ENCODE measurements at regions not wholly inside any gene's neighbourhood (a gene's known extent, or its start where the extent isn't known, plus 50 kb on each side); places are given as distances from the start of the nearest gene placed in this dataset.

- no peak overlapping the region for H3K4me3 ChIP-seq (ENCODE audit: low read depth, low read length)
- no peaks in the 10 kb centered on the region for H3K27me3 ChIP-seq (replicated peaks)
- in situ Hi-C loops (cut with HindIII; ENCODE audit: low pct_ligation_motif_present, low sequenced_read_pairs), result no loop called here
- peak overlapping the region; percentile 43 for H3K27ac ChIP-seq
- no peaks in the 10 kb centered on the region for H3K36me3 ChIP-seq (replicated peaks)
- DNase-seq, result no peak
- no peak for TF ChIP-seq CTCF (IDR thresholded peaks at IDR 0.05; ENCODE audit: low read depth, low read length, missing control alignments)
Measured at GRCh38 chr13:106139942-106140341, 395.5 kb downstream of the EFNB2 start.

GRCh38 chr13:106139377-106139776 lies 396.1 kb downstream of the EFNB2 start:
- no peaks in the 10 kb centered on the region for H3K27me3 ChIP-seq (replicated peaks)
- DNase-seq, result peak; percentile 46
- in situ Hi-C loops (cut with HindIII; ENCODE audit: low pct_ligation_motif_present, low sequenced_read_pairs), result no loop called here
- no peak for TF ChIP-seq CTCF (IDR thresholded peaks at IDR 0.05; ENCODE audit: low read depth, low read length, missing control alignments)
- no peak overlapping the region for H3K4me3 ChIP-seq (ENCODE audit: low read depth, low read length)
- peak overlapping the region; percentile 43 for H3K27ac ChIP-seq
- H3K36me3 ChIP-seq (replicated peaks), result no peaks in the 10 kb centered on the region

GRCh38 chr13:106138620-106139019 lies 396.8 kb downstream of the EFNB2 start:
- Histone ChIP-seq H3K36me3 (replicated peaks) (no peaks in the 10 kb centered on the region), H3K27me3 (replicated peaks) (no peaks in the 10 kb centered on the region), H3K4me3 (ENCODE audit: low read depth, low read length) (no peak overlapping the region), H3K27ac (no peak overlapping the region)
- in situ Hi-C loops (cut with HindIII; ENCODE audit: low pct_ligation_motif_present, low sequenced_read_pairs), result no loop called here
- TF ChIP-seq CTCF (IDR thresholded peaks at IDR 0.05; ENCODE audit: low read depth, low read length, missing control alignments), result no peak
- DNase-seq, result no peak

- DNase-seq, result peak; percentile 79
- in situ Hi-C loops (cut with HindIII; ENCODE audit: low pct_ligation_motif_present, low sequenced_read_pairs), result no loop called here
- Histone ChIP-seq H3K27ac (no peak overlapping the region), H3K27me3 (replicated peaks) (no peaks in the 10 kb centered on the region), H3K36me3 (replicated peaks) (no peaks in the 10 kb centered on the region), H3K4me3 (ENCODE audit: low read depth, low read length) (no peak overlapping the region)
- no peak for TF ChIP-seq CTCF (IDR thresholded peaks at IDR 0.05; ENCODE audit: low read depth, low read length, missing control alignments)
Measured at GRCh38 chr13:106133025-106133424, 402.4 kb downstream of the EFNB2 start.

GRCh38 chr13:106132216-106132615 lies 403.2 kb downstream of the EFNB2 start:
- peak overlapping the region; percentile 54 for H3K27ac ChIP-seq
- DNase-seq, result no peak
- in situ Hi-C loops (cut with HindIII; ENCODE audit: low pct_ligation_motif_present, low sequenced_read_pairs), result no loop called here
- no peak for TF ChIP-seq CTCF (IDR thresholded peaks at IDR 0.05; ENCODE audit: low read depth, low read length, missing control alignments)
- H3K4me3 ChIP-seq (ENCODE audit: low read depth, low read length), result no peak overlapping the region
- no peaks in the 10 kb centered on the region for H3K27me3 ChIP-seq (replicated peaks)
- H3K36me3 ChIP-seq (replicated peaks), result no peaks in the 10 kb centered on the region

GRCh38 chr13:106129993-106130392 lies 405.5 kb downstream of the EFNB2 start:
- Histone ChIP-seq H3K4me3 (ENCODE audit: low read depth, low read length) (no peak overlapping the region), H3K27ac (no peak overlapping the region), H3K36me3 (replicated peaks) (no peaks in the 10 kb centered on the region), H3K27me3 (replicated peaks) (no peaks in the 10 kb centered on the region)
- no peak for TF ChIP-seq CTCF (IDR thresholded peaks at IDR 0.05; ENCODE audit: low read depth, low read length, missing control alignments)
- DNase-seq, result no peak
- in situ Hi-C loops (cut with HindIII; ENCODE audit: low pct_ligation_motif_present, low sequenced_read_pairs), result no loop called here

Data from brain microvascular endothelial cell (primary cell).